NCI-H1930 (cell line): ENCODE measurements at regions not wholly inside any gene's neighbourhood (a gene's known extent, or its start where the extent isn't known, plus 50 kb on each side); places are given as distances from the start of the nearest gene placed in this dataset.

Experiments used
- DNase-seq, 2 experiments: peaks; one replicate each; lab custom pipeline; 2025; lab: John Stamatoyannopoulos, UW

- DNase-seq: no peak
Measured at GRCh38 chr9:2987679-2988078, 143.8 kb upstream of the PUM3 start.

GRCh38 chr9:2985343-2985742, 141.4 kb upstream of the PUM3 start:
- no peak for DNase-seq

GRCh38 chr9:2984491-2984890, 140.6 kb upstream of the PUM3 start:
- DNase-seq: no peak

GRCh38 chr9:2979957-2980610, 136.2 kb upstream of the PUM3 start:
- DNase-seq: no peak

- no peak for DNase-seq
Measured at GRCh38 chr9:2972475-2972874, 128.6 kb upstream of the PUM3 start.

GRCh38 chr9:2970864-2971263, 127.0 kb upstream of the PUM3 start:
- DNase-seq: no peak

GRCh38 chr9:2967766-2968165, 123.9 kb upstream of the PUM3 start:
- DNase-seq: no peak

GRCh38 chr9:2966565-2967300, 122.8 kb upstream of the PUM3 start:
- no peak for DNase-seq

- DNase-seq: no peak
Measured at GRCh38 chr9:2964470-2964869, 120.6 kb upstream of the PUM3 start.

- no peak for DNase-seq
Measured at GRCh38 chr9:2963307-2963706, 119.4 kb upstream of the PUM3 start.

GRCh38 chr9:2962471-2963172, 118.7 kb upstream of the PUM3 start:
- DNase-seq: no peak

GRCh38 chr9:2958219-2958618, 114.3 kb upstream of the PUM3 start:
- DNase-seq: no peak

- no peak for DNase-seq
Measured at GRCh38 chr9:2957656-2958200, 113.8 kb upstream of the PUM3 start.

GRCh38 chr9:2955575-2955974, 111.7 kb upstream of the PUM3 start:
- DNase-seq: no peak

GRCh38 chr9:2939368-2939767, 95.5 kb upstream of the PUM3 start:
- no peak for DNase-seq

GRCh38 chr9:2936221-2936620, 92.3 kb upstream of the PUM3 start:
- DNase-seq: no peak

- DNase-seq: no peak
Measured at GRCh38 chr9:2934883-2935282, 91.0 kb upstream of the PUM3 start.

- no peak for DNase-seq
Measured at GRCh38 chr9:2934241-2934650, 90.4 kb upstream of the PUM3 start.

- DNase-seq: no peak
Measured at GRCh38 chr9:2933165-2934095, 89.5 kb upstream of the PUM3 start.

- no peak for DNase-seq
Measured at GRCh38 chr9:2928411-2928810, 84.5 kb upstream of the PUM3 start.

- DNase-seq: no peak
Measured at GRCh38 chr9:2925016-2925415, 81.1 kb upstream of the PUM3 start.

- no peak for DNase-seq
Measured at GRCh38 chr9:2924380-2924768, 80.5 kb upstream of the PUM3 start.
